ENCODE measurements at regions not wholly inside any gene's neighbourhood (a gene's known extent, or its start where the extent isn't known, plus 50 kb on each side); places are given as distances from the start of the nearest gene placed in this dataset.

- H3K4me3 ChIP-seq (ENCODE audit: low read depth, low read length), result no peak overlapping the region
- no peak for DNase-seq (ENCODE audit: low read depth)
- TF ChIP-seq, protein P1, sequence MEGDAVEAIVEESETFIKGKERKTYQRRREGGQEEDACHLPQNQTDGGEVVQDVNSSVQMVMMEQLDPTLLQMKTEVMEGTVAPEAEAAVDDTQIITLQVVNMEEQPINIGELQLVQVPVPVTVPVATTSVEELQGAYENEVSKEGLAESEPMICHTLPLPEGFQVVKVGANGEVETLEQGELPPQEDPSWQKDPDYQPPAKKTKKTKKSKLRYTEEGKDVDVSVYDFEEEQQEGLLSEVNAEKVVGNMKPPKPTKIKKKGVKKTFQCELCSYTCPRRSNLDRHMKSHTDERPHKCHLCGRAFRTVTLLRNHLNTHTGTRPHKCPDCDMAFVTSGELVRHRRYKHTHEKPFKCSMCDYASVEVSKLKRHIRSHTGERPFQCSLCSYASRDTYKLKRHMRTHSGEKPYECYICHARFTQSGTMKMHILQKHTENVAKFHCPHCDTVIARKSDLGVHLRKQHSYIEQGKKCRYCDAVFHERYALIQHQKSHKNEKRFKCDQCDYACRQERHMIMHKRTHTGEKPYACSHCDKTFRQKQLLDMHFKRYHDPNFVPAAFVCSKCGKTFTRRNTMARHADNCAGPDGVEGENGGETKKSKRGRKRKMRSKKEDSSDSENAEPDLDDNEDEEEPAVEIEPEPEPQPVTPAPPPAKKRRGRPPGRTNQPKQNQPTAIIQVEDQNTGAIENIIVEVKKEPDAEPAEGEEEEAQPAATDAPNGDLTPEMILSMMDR (IDR thresholded peaks at IDR 0.05; ENCODE audit: control insufficient read depth, extremely low read depth, insufficient read depth), result no peak
These were observed 56.3 kb upstream of the FAM3C start for GRCh38 chr7:121452389-121452788.

DNA sequence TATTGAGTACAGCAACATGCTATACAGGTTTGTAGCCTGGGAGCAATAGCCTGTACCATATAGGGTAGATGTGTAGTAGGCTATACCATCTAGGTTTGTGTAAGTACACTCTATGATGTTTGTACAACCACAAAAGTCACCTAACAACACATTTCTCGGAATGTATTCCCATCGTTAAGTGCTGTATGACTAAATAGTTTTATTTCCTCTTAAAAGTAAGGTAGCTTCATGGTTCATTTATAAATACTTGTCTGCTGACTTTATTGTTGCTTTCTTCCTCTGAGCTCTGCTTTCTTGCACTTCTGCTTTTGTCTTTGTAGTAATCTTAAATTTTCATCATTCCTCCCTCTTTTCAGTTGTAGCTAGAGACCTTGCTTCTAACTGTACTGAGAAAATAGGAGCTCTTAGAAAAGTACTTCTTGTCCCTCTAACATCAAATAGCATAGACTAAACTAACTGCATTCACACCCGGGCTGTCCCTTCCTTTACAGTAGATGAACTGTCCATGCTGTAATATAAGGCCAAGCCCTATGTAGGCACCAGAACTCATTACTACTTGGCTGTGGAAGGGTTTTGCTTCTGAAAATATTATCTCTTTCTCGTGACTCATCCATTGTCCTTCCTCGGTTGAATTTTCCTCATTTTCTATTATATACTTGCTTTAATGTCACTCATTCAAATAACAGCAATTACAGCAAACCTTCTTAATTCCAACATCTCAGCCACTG lies 55.4 kb upstream of the FAM3C start:
- no peak overlapping the region for H3K4me3 ChIP-seq (ENCODE audit: low read depth, low read length)
- TF ChIP-seq, protein P1 (IDR thresholded peaks at IDR 0.05; ENCODE audit: control insufficient read depth, extremely low read depth, insufficient read depth), result no peak

GRCh38 chr7:121450631-121451198 lies 54.6 kb upstream of the FAM3C start:
- H3K4me3 ChIP-seq (ENCODE audit: low read depth, low read length), result no peak overlapping the region
- TF ChIP-seq, protein P1 (IDR thresholded peaks at IDR 0.05; ENCODE audit: control insufficient read depth, extremely low read depth, insufficient read depth), result no peak
- DNase-seq (ENCODE audit: low read depth), result no peak

More for the DNA sequence above, 55.4 kb upstream of the FAM3C start:
- no peak for DNase-seq (ENCODE audit: low read depth)

DNA sequence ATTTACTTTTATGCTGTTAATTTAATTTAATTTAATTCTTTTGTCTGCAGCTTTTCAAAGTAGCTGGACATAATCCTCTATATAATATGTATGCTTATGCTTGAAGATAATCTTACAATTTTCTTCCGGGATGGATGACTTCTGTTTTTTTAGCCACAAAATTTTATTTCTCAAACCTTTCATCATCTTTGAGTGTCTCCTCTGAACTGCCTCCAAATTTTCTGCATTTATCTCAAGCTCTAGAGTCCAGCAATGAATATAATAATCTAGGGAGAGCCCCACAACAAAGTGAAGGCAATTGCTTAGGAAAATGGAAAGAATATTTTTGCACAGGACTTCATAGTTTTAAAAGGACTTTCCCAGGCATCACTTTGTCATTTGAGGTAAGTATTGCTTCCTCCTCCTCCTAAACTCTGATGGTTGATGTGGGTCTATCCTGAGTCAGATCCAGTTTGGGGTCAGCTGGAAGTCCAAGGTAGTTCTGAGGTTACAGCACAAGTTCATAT lies 53.7 kb upstream of the FAM3C start:
- TF ChIP-seq, protein P1 (IDR thresholded peaks at IDR 0.05; ENCODE audit: control insufficient read depth, extremely low read depth, insufficient read depth), result no peak
- no peak overlapping the region for H3K4me3 ChIP-seq (ENCODE audit: low read depth, low read length)
- DNase-seq (ENCODE audit: low read depth), result no peak

DNA sequence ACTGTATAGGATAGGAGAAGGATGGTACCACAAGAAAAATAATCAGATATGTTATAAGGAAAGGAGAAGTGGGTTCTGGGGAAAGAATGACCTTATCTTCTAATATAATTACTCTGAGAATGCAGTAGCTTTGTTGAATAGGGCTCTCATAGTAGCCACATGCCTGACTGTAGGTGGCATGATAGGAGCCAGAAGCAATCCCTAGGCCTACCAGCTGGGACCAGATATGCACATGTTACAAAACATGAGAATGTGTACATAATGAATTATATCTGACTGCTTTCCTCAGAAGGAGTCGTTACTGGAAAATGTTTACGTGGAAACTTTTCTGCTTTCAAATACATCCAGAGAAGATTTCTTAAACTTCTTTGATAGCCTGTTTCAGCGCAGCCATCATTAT lies 53.2 kb upstream of the FAM3C start:
- DNase-seq (ENCODE audit: low read depth), result no peak
- TF ChIP-seq, protein P1 (IDR thresholded peaks at IDR 0.05; ENCODE audit: control insufficient read depth, extremely low read depth, insufficient read depth), result no peak

GRCh38 chr7:121448429-121448828 lies 52.3 kb upstream of the FAM3C start:
- TF ChIP-seq, protein P1 (IDR thresholded peaks at IDR 0.05; ENCODE audit: control insufficient read depth, extremely low read depth, insufficient read depth), result no peak
- DNase-seq (ENCODE audit: low read depth), result no peak
- no peak overlapping the region for H3K4me3 ChIP-seq (ENCODE audit: low read depth, low read length)

More for the DNA sequence above, 53.2 kb upstream of the FAM3C start:
- no peak overlapping the region for H3K4me3 ChIP-seq (ENCODE audit: low read depth, low read length)
